ENCODE measurements at regions not wholly inside any gene's neighbourhood (a gene's known extent, or its start where the extent isn't known, plus 50 kb on each side); places are given as distances from the start of the nearest gene placed in this dataset.

GRCh38 chr10:128345353-128345752 lies 219.1 kb upstream of the MKI67 start:
- CTCF ChIA-PET: no interaction called here
- POLR2A ChIA-PET: no interaction called here

- CTCF ChIA-PET: interaction anchor here (0.6 kb wide), 1 partner anchor 87 kb away, joined by 3 read pairs; no protein-coding TSS in a partner anchor
- POLR2A ChIA-PET: no interaction called here
Observed at GRCh38 chr10:128360783-128361182, 234.6 kb upstream of the MKI67 start.

GRCh38 chr10:128361487-128361886 lies 235.3 kb upstream of the MKI67 start:
- POLR2A ChIA-PET: no interaction called here
- CTCF ChIA-PET: no interaction called here

GRCh38 chr10:128362514-128362913 lies 236.3 kb upstream of the MKI67 start:
- CTCF ChIA-PET: no interaction called here
- POLR2A ChIA-PET: no interaction called here

- POLR2A ChIA-PET: no interaction called here
- CTCF ChIA-PET: no interaction called here
Observed at GRCh38 chr10:128364631-128365030, 238.4 kb upstream of the MKI67 start.

- ChIA-PET CTCF (no interaction called here), POLR2A (no interaction called here)
Observed at GRCh38 chr10:128365156-128365725, 239.0 kb upstream of the MKI67 start.

- POLR2A ChIA-PET: no interaction called here
- CTCF ChIA-PET: no interaction called here
Observed at GRCh38 chr10:128367807-128368206, 241.6 kb upstream of the MKI67 start.

- CTCF ChIA-PET: no interaction called here
- POLR2A ChIA-PET: no interaction called here
Observed at GRCh38 chr10:128369101-128369650, 243.0 kb upstream of the MKI67 start.

- ChIA-PET POLR2A (no interaction called here), CTCF (no interaction called here)
Observed at GRCh38 chr10:128373071-128373749, 247.0 kb upstream of the MKI67 start.

- CTCF ChIA-PET: no interaction called here
- POLR2A ChIA-PET: no interaction called here
Observed at GRCh38 chr10:128373831-128374230, 247.6 kb upstream of the MKI67 start.

GRCh38 chr10:128375171-128375570 lies 248.9 kb upstream of the MKI67 start:
- POLR2A ChIA-PET: no interaction called here
- CTCF ChIA-PET: no interaction called here

- POLR2A ChIA-PET: no interaction called here
- CTCF ChIA-PET: no interaction called here
Observed at GRCh38 chr10:128377364-128377987, 251.3 kb upstream of the MKI67 start.

GRCh38 chr10:128377988-128378387 lies 251.8 kb upstream of the MKI67 start:
- ChIA-PET POLR2A (no interaction called here), CTCF (no interaction called here)

- POLR2A ChIA-PET: no interaction called here
- CTCF ChIA-PET: no interaction called here
Observed at GRCh38 chr10:128380946-128381345, 254.7 kb upstream of the MKI67 start.

- ChIA-PET CTCF (no interaction called here), POLR2A (no interaction called here)
Observed at GRCh38 chr10:128382225-128382624, 256.0 kb upstream of the MKI67 start.

GRCh38 chr10:128384831-128385230 lies 258.6 kb upstream of the MKI67 start:
- ChIA-PET CTCF (no interaction called here), POLR2A (no interaction called here)

GRCh38 chr10:128386231-128386630 lies 260.0 kb upstream of the MKI67 start:
- ChIA-PET CTCF (no interaction called here), POLR2A (no interaction called here)

GRCh38 chr10:128386816-128387604 lies 260.8 kb upstream of the MKI67 start:
- POLR2A ChIA-PET: no interaction called here
- CTCF ChIA-PET: no interaction called here

- ChIA-PET CTCF (no interaction called here), POLR2A (no interaction called here)
Observed at GRCh38 chr10:128390596-128390995, 264.4 kb upstream of the MKI67 start.

GRCh38 chr10:128393546-128393945 lies 267.3 kb upstream of the MKI67 start:
- CTCF ChIA-PET: no interaction called here
- POLR2A ChIA-PET: no interaction called here

GRCh38 chr10:128398118-128398517 lies 271.9 kb upstream of the MKI67 start:
- POLR2A ChIA-PET: no interaction called here
- CTCF ChIA-PET: no interaction called here

Data from activated CD8-positive, alpha-beta memory T cell treated with anti-CD3 and anti-CD28 coated beads for 36 hours (primary cell).